B cell (primary cell): ENCODE measurements at regions not wholly inside any gene's neighbourhood (a gene's known extent, or its start where the extent isn't known, plus 50 kb on each side); places are given as distances from the start of the nearest gene placed in this dataset.

ENCODE experiments used
- CTCF ChIP-seq: fragments of 200-600 bp; IDR thresholded peaks from one replicate; pipeline ENCODE4 v1.8.0; 2022; ENCODE audit warnings: antibody characterized with exemption, mild to moderate bottlenecking
- EZH2 ChIP-seq: IDR thresholded peaks from 2 replicates; pipeline ENCODE4 v1.6.1; 2012; ENCODE audit warnings: borderline replicate concordance, low read depth, mild to moderate bottlenecking, moderate library complexity, low read length; ENCODE audit not compliant: insufficient read depth, poor library complexity, severe bottlenecking

DNA sequence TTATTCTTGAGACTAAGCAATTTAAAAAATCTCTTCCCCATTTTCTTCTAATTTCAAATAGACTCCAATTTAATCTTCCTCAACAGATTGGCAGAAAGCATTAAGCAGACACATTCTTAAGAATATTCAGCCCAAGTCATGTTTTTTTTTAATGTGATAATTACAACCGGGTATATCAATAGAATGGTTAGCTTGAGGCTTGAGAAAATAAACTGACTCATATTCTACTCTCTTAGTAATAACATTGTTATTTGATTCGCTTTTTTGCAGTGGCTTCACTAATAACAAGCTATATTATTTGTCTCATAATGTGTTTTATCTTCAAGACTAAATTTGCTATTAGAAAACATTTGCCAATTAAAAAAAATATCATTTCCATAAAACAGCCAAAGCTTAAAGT, 488.6 kb upstream of the RGS18 start:
- TF ChIP-seq CTCF, result no peak
- TF ChIP-seq EZH2, result no peak
